Lower leg skin (tissue), 3 donors: ENCODE measurements at regions not wholly inside any gene's neighbourhood (a gene's known extent, or its start where the extent isn't known, plus 50 kb on each side); places are given as distances from the start of the nearest gene placed in this dataset.

ENCODE experiments used
- POLR2A ChIP-seq, 2 donors: fragments of 450-650 bp; IDR thresholded peaks; one replicate each; pipeline ENCODE4 v1.6.1; 2016 to 2017; ENCODE audit warnings: antibody characterized with exemption in 2 of 2, mild to moderate bottlenecking in 1 of 2, moderate library complexity in 1 of 2
- TF ChIP-seq, protein P1 (sequence below), 3 donors: fragments of 450-650 bp; IDR thresholded peaks; one replicate each; pipeline ENCODE4 v1.5.1; 2016; ENCODE audit warnings: antibody characterized with exemption in 3 of 3, mild to moderate bottlenecking in 3 of 3, moderate library complexity in 2 of 3

DNA sequence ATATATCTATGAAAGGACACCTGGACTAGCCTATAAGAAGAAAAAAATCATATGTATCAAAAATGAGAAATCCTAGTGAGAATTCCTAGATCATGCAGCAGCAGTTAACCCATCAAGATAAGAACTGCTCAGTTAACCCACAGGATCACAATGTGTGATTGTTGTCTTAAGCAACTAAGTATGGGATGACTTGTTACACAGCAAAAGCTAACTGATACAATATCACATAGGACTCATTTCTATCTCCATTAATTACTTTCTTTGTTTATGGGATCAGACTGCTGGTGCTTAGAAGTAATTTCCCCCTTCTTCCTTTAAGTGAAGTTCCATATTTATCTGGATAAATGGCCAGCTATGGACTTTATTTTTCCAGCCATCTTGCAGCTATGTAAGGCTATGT lies 280.8 kb upstream of the MARCKS start:
- TF ChIP-seq, protein P1, sequence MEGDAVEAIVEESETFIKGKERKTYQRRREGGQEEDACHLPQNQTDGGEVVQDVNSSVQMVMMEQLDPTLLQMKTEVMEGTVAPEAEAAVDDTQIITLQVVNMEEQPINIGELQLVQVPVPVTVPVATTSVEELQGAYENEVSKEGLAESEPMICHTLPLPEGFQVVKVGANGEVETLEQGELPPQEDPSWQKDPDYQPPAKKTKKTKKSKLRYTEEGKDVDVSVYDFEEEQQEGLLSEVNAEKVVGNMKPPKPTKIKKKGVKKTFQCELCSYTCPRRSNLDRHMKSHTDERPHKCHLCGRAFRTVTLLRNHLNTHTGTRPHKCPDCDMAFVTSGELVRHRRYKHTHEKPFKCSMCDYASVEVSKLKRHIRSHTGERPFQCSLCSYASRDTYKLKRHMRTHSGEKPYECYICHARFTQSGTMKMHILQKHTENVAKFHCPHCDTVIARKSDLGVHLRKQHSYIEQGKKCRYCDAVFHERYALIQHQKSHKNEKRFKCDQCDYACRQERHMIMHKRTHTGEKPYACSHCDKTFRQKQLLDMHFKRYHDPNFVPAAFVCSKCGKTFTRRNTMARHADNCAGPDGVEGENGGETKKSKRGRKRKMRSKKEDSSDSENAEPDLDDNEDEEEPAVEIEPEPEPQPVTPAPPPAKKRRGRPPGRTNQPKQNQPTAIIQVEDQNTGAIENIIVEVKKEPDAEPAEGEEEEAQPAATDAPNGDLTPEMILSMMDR (IDR thresholded peaks at IDR 0.05), result no peak
- no peak for TF ChIP-seq POLR2A (IDR thresholded peaks at IDR 0.05)
